ENCODE measurements at regions not wholly inside any gene's neighbourhood (a gene's known extent, or its start where the extent isn't known, plus 50 kb on each side); places are given as distances from the start of the nearest gene placed in this dataset.

GRCh38 chr4:162871990-162872389, 294.7 kb downstream of the NAF1 start:
- no peak overlapping the region for H3K27ac ChIP-seq
- 35 to 46% methylated on average over 4 of the region's 4 CpGs for WGBS, 2 donors
- no peaks in the 10 kb centered on the region for H3K36me3 ChIP-seq
- H3K4me3 ChIP-seq = no peak overlapping the region
- intact Hi-C loops (cut with DNase I) = no loop called here
- H3K4me1 ChIP-seq = no peaks in the 10 kb centered on the region
- ATAC-seq (no peak), DNase-seq (no peak)
- no peaks in the 10 kb centered on the region for H3K27me3 ChIP-seq
- TF ChIP-seq, protein P1, sequence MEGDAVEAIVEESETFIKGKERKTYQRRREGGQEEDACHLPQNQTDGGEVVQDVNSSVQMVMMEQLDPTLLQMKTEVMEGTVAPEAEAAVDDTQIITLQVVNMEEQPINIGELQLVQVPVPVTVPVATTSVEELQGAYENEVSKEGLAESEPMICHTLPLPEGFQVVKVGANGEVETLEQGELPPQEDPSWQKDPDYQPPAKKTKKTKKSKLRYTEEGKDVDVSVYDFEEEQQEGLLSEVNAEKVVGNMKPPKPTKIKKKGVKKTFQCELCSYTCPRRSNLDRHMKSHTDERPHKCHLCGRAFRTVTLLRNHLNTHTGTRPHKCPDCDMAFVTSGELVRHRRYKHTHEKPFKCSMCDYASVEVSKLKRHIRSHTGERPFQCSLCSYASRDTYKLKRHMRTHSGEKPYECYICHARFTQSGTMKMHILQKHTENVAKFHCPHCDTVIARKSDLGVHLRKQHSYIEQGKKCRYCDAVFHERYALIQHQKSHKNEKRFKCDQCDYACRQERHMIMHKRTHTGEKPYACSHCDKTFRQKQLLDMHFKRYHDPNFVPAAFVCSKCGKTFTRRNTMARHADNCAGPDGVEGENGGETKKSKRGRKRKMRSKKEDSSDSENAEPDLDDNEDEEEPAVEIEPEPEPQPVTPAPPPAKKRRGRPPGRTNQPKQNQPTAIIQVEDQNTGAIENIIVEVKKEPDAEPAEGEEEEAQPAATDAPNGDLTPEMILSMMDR (IDR thresholded peaks at IDR 0.05) = no peak
- H3K9me3 ChIP-seq = peaks cover 0 to 23% (median 0%) of the 10 kb centered on the region in 11 donors

- intact Hi-C loops (cut with DNase I) = no loop called here
- ATAC-seq = no peak
- peaks cover 0 to 22% (median 0%) of the 10 kb centered on the region in 11 donors for H3K9me3 ChIP-seq
- H3K4me3 ChIP-seq = no peak overlapping the region
- H3K27ac ChIP-seq = no peak overlapping the region
- no peaks in the 10 kb centered on the region for H3K36me3 ChIP-seq
- TF ChIP-seq, protein P1 (IDR thresholded peaks at IDR 0.05) = no peak
- no peaks in the 10 kb centered on the region for H3K27me3 ChIP-seq
- no peaks in the 10 kb centered on the region for H3K4me1 ChIP-seq
- DNase-seq = no peak
These were observed 297.5 kb downstream of the NAF1 start for GRCh38 chr4:162869157-162869556.

GRCh38 chr4:162866565-162866964, 300.1 kb downstream of the NAF1 start:
- no peaks in the 10 kb centered on the region for H3K4me1 ChIP-seq
- WGBS, 2 donors = 91 to 92% methylated on average over 2 of the region's 2 CpGs
- peaks cover 0 to 17% (median 0%) of the 10 kb centered on the region in 11 donors for H3K9me3 ChIP-seq
- intact Hi-C loops (cut with DNase I) = no loop called here
- H3K27ac ChIP-seq = no peak overlapping the region
- H3K4me3 ChIP-seq = no peak overlapping the region
- H3K27me3 ChIP-seq = no peaks in the 10 kb centered on the region
- ATAC-seq (no peak), DNase-seq (no peak)
- TF ChIP-seq, protein P1 (IDR thresholded peaks at IDR 0.05) = no peak
- H3K36me3 ChIP-seq = no peaks in the 10 kb centered on the region

DNA sequence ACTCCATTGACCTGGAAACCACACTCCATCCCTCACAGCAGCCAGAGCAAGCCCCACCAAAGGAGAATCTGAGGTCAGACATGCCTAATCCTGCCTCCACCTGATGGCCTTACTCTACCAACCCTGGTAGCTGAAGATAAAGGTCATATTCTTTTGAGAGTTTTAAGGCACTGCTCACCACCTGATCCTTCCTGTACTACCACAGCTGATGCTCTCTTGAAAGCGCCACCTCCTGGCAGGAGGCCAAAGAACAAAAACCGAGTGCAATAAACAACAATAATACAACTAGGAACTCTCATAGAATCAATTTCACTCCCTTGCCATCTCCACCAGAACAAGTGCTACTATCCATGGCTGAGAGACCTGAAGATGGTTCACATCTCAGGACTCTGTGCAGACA, 301.6 kb downstream of the NAF1 start:
- DNase-seq (no peak), ATAC-seq (no peak)
- intact Hi-C loops (cut with DNase I) = no loop called here
- TF ChIP-seq, protein P1 (IDR thresholded peaks at IDR 0.05) = no peak
- H3K4me1 ChIP-seq = no peaks in the 10 kb centered on the region
- no peak overlapping the region for H3K4me3 ChIP-seq
- no peaks in the 10 kb centered on the region for H3K36me3 ChIP-seq
- H3K27ac ChIP-seq = no peak overlapping the region
- H3K9me3 ChIP-seq = peaks cover 0 to 17% (median 0%) of the 10 kb centered on the region in 11 donors
- 64 to 65% methylated on average over 2 of the region's 2 CpGs for WGBS, 2 donors
- no peaks in the 10 kb centered on the region for H3K27me3 ChIP-seq

DNA sequence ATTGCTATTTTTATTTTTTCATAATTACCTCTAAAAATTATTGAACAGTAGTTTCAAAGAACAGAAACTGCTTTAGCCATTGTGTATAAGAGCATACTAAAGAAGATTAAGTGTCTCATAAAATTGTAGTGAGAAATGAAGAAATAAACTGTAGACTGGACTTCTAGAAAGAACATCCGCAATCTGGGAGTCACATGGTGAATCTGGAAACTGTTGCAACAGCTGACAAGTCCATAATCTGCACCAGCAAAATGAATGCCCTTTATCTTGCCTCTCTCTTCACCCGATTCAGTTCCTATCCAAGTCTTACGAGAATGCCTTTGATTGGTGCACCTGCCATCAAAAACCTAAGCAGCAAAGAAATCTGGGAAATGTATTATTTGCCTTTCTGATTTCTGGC, 312.9 kb downstream of the NAF1 start:
- Histone ChIP-seq H3K4me1 (no peaks in the 10 kb centered on the region), H3K9me3 (no peaks in the 10 kb centered on the region), H3K27ac (no peak overlapping the region), H3K27me3 (no peaks in the 10 kb centered on the region), H3K4me3 (no peak overlapping the region), H3K36me3 (no peaks in the 10 kb centered on the region)
- ATAC-seq (no peak), DNase-seq (no peak)
- TF ChIP-seq, protein P1 (IDR thresholded peaks at IDR 0.05) = no peak
- intact Hi-C loops (cut with DNase I) = no loop called here
- WGBS, 2 donors = 63 to 65% methylated on average over 3 of the region's 3 CpGs

All from heart right ventricle (tissue), 16 donors.